WI38 (cell line): ENCODE measurements at regions not wholly inside any gene's neighbourhood (a gene's known extent, or its start where the extent isn't known, plus 50 kb on each side); places are given as distances from the start of the nearest gene placed in this dataset.
"Not testable (repeated sequence)": the region's sequence is repeated elsewhere in the genome, so short reads cannot be mapped to it uniquely, and the experiment has no call there.

Experiments used
- H3K4me3 ChIP-seq: 2 replicates; pipeline ENCODE4 v1.5.1; 2011; ENCODE audit warnings: low read depth, mild to moderate bottlenecking, control low read depth, low read length
- TF ChIP-seq, protein P1 (sequence below): IDR thresholded peaks from 2 replicates; pipeline ENCODE4 v1.5.1; 2012; ENCODE audit warnings: low read depth, mild to moderate bottlenecking, control low read depth, low read length

DNA sequence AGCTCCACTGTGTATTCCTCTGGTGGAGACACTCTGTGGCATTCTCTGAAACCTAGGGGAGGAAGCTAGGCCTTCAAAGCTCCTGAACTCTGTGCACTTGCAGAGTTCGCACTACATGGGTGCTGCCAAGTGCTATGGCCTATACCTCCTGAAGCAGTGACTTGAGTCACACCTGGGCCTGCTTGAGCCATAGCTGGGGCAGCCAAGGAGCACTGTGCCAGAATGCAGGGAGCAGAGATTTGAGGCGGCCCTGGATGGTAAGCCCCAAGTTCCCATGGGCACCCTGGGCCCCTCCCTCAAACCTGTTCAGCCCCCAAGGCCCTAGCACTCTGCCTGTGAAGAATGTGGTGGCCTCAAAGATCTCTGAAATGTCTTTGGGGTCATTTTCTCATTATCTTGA, 212.9 kb downstream of the SPATA31A6 start:
- H3K4me3 ChIP-seq = no peak overlapping the region
- TF ChIP-seq, protein P1, sequence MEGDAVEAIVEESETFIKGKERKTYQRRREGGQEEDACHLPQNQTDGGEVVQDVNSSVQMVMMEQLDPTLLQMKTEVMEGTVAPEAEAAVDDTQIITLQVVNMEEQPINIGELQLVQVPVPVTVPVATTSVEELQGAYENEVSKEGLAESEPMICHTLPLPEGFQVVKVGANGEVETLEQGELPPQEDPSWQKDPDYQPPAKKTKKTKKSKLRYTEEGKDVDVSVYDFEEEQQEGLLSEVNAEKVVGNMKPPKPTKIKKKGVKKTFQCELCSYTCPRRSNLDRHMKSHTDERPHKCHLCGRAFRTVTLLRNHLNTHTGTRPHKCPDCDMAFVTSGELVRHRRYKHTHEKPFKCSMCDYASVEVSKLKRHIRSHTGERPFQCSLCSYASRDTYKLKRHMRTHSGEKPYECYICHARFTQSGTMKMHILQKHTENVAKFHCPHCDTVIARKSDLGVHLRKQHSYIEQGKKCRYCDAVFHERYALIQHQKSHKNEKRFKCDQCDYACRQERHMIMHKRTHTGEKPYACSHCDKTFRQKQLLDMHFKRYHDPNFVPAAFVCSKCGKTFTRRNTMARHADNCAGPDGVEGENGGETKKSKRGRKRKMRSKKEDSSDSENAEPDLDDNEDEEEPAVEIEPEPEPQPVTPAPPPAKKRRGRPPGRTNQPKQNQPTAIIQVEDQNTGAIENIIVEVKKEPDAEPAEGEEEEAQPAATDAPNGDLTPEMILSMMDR = no peak

DNA sequence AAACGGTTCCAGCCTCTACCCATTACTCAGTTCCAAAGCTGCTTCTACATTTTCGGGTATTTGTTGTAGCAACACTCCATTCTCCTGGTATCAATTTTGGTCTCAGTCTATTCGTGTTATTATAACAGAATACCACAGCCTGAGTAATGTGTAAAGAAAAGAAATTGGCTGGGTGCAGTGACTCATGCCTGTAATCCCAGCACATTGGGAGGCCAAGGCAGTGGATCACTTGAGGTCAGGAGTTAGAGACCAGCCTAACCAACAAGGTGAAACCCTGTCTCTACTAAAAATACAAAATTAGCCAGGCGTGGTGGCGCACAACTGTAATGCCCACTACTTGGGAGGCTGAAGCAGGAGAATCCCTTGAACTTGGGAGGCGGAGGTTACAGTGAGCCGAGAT, 213.9 kb downstream of the SPATA31A6 start:
- not testable (repeated sequence) for H3K4me3 ChIP-seq

DNA sequence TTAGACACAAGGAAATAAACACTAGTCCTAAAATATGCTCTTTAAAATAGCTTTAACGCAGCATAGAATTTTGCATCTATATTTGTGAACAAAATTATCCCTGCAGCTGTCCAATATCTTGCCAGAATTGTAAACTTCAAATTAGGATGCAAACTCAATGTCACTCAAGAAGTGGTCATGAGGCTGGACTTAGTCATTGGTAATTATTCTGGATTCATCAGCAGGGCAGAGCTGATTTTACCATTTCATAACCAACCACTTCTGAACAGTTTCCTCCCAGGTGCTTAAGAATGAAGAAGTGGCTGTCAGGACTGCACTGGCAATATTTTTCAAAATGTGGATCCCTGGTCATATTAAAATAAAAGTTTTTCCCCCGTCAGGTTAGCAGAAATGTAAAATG, 219.5 kb downstream of the SPATA31A6 start:
- H3K4me3 ChIP-seq = not testable (repeated sequence)

DNA sequence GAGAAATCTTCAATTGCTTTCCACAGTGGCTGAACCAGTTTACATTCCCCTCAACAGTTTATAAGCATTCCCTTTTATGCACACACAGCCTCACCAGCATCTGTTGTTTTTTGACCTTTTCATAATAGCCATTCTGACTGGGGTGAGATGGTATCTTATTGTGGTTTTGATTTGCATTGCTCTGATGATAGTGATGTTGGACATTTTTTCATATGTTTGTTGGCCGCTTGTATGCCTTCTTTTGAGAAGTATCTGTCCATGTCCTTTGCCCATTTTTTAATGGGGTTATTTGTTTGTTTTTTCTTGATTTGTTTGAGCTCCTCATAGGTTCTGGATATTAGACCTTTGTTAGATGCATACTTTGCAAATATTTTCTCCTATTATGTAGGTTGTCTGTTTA, 226.1 kb downstream of the SPATA31A6 start:
- not testable (repeated sequence) for H3K4me3 ChIP-seq

DNA sequence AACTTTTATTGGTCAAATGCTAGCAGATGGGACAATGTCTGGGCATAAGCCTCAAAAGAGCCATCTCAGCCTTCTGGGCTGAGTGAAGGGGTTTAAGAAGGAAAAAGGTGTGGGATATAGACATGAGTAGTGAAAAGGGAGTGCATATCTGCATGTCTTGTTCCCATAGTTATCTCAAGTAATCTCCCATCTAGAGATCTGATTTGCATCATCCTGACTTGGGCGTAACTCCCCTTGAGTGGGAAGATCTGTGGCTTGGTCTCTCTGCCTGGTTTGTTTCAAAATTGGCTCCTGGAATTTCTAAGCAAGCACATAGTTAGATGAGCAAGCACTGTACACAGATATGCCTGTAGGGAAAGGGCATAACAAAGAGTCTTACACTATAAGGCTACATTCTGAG, 228.9 kb downstream of the SPATA31A6 start:
- H3K4me3 ChIP-seq = not testable (repeated sequence)

DNA sequence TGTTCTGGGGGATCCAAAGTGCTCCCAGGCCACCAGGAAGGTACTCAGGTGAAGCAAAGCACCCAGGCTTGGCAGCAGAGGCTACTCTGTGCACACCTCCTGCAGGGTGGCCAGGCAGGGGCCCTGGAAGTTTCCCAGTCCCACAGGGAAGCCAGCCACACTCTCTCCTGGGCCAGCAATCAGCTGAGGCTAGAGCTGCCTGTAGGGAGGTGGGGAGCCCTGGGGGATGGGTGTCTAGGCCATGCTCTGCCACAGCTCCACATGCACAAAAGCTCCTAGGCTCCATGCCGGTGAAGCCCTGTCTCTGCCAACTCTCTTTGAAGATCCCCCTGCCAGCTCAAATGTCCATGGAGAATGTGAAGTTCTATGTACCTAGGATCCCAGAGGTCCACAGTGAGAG, 231.4 kb downstream of the SPATA31A6 start:
- H3K4me3 ChIP-seq = not testable (repeated sequence)

DNA sequence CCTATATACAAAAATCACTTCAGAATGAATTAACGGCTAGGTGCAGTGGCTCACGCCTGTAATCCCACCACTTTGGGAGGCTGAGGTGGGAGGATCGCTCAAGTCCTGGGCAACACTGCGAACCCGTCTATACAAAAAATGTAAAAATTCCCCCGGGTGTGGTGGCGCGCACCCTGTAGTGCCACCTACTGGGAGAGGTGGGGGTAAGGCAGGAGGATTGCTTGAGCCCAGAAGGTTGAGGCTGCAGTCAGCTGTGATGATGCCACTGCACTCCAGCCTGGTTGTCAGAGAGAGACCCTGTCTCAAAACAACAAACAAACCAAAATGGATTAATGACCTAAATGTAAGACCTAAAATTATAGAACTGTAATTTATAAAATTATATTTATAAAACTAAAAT, 236.2 kb downstream of the SPATA31A6 start:
- not testable (repeated sequence) for H3K4me3 ChIP-seq

DNA sequence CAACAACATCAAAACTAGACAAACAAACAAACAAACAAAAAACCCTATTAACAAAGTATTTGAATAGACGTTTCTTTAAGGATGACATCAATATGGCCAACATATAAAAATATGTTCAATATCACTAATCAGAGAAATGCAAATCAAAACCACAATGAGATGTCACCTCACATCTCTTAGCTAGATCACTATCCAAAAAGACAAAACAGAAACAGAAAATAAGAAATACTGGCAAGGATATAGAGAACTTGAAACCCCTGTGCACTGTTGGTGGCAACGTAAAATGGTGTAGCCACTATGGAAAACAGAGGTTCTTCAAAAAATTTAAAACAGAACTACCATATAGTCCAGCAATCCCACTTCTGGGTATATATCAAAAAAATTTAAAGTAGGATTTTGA, 236.9 kb downstream of the SPATA31A6 start:
- H3K4me3 ChIP-seq = not testable (repeated sequence)

DNA sequence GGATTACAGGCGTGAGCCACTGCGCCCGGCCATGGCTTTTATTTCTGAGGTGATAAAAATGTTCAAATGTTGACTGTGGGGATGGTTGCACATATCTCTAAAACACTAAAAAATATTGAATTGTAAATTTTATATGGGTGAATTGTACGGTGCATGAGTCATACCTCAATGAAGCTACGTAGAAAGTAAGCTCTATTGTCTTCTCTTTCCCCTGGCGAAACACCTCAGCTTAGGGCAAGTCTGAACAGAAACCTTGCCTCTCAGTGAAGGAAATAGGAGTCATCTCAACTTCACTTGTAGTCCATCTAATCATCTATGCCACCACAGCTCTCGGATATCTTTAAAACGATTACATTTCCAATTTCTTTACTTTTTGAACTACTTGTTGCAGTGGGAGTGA, 238.2 kb downstream of the SPATA31A6 start:
- H3K4me3 ChIP-seq = not testable (repeated sequence)

DNA sequence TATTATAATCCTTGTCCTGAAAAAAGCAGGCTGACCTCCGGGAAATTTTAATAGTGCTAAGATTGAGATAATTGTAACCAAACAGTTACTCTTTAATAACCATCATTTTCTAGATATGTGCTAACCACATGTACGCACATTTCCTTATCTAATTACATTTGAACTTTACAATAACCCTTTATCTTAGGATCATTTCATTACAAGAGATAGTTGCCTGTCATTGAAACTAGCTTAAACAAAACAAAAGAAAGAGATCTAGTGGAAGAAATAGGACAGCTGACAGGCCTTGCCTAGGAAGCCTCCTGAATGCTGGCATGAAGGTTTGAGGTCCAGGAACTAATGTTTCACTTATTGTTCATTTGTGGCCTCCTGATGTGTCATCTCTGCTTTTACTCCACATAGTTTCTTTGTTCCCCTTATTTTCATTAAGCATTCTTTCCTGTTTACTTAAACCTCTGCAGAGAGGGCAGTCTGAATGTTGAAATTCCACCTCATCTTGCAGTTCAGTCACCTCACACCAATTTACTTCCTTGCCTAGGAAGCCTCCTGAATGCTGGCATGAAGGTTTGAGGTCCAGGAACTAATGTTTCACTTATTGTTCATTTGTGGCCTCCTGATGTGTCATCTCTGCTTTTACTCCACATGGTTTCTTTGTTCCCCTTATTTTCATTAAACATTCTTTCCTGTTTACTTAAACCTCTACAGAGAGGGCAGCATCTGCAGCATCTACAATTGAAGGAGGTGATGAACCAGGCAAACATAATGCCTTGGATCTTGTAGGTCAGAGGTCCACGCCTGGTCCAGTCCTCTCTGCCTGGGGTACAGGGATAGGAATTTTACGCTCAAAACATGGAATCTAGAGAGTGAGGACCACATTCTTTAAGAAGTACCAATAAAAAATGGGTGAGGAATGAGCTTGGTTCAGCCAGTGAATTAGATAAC, 247.5 kb downstream of the SPATA31A6 start:
- H3K4me3 ChIP-seq = not testable (repeated sequence)

DNA sequence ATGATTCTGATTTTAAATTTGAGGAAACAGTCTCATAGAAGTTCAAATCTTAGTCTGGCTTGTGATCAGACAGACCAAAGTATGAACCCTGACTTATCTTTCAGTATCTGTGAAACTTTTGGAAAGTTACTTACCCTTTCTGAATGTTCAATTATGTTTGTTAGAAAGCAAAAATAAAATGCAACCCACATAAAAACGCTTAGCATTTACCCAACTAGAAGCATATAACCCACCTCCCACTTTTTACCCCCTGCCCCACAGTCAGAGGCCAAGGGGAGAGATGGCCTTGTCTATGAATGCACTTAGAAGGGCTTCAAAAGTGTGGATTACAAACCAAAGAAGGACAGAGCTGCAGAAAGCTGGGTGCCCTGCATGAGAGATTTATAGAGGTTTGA, 248.2 kb downstream of the SPATA31A6 start:
- not testable (repeated sequence) for H3K4me3 ChIP-seq

DNA sequence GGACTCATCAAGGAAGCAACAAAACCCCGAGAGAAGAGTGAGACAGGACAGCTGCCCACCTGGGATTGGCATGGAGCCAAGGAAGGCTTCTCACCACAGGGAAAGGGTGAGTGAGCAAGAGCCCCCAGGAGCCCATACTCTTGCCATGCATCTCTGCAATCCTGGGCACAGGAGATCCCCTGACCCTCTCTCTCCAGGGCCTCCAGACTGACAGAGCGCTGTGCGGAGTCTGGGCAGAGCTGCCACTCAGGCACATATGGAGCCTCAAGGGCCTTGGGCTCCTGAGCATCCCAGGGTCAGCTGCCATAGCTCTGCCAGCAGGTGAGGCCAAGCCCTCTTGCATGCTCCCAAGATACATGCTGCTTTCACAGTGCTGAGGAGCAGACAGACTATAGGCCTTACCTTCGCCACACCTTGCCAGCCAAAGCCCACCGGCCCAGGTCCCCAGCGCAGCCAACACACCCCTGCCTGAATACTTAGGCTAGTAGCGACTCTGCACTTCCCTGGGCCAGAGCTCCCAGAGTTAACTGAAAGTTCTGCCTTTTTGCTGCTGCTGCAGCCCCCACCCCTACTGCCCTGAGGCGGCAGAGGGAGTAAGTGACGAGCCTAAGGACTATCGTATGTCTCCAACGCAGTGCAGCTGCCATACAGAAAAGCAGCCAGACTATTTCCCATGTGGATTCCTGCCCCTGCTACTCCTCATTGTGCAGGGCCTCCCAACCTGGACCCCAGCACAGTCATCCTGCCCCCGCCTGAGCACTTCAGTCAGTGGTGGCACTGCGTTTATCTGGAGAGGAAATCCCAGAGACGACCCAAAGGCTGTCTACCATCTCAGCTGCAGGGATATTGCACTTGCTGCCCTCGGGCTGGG, 251.6 kb downstream of the SPATA31A6 start:
- H3K4me3 ChIP-seq = not testable (repeated sequence)

DNA sequence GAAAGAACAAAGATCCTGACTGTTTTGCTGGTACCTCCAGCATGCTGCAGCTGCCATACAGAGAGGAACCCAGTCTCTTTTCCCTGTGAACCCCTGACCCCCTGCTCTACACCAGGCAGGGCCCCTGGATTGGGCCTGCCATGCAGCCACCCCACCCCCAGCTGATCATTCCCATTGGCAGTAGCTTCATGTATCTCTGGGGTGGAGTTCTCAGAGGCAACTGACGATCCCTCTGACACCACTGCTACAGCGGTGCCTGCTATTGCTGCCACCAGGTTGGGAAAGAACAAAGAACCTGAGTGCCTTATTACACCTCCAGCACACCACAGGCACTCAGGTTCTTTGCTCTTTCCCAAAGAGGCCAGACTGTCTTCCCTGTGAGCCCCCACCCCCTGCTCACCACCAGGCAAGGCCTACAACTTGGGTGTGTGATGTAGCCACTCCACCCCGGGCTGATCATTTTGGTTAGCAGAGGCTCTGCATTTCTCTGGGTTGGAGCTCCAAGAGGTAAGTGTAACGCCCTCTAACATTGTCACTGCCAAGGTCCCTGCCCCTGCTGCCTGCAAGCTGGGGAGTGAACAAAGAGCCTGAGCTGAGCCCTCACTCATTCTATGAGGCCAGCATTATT, 252.4 kb downstream of the SPATA31A6 start:
- H3K4me3 ChIP-seq = not testable (repeated sequence)

DNA sequence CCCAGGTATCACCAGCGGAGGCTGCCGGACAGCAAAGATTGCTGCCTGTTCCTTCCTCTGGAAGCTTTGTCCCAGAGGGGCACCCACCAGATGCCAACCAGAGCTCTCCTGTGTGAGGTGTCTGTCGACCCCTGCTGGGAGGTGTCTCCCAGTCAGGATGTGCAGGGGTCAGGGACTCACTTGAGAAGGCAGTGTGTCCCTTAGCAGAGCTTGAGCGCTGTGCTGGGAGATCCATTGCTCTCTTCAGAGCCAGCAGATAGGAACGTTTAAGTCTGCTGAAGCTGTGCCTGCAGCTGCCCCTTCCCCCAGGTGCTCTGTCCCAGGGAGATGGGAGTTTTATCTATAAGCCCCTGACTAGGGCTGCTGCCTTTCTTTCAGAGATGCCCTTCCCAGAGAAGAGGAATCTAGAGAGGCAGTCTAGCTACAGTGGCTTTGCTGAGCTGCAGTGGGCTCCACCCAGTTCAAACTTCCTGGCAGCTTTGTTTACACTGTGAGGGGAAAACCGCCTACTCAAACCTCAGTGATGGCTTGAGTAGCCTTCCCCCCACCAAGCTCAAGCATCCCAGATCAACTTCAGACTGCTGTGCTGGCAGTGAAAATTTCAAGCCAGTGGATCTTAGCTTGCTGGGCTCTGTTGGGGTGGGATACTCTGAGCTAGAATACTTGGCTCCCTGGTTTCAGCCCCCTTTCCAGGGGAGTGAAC, 253.7 kb downstream of the SPATA31A6 start:
- not testable (repeated sequence) for H3K4me3 ChIP-seq

DNA sequence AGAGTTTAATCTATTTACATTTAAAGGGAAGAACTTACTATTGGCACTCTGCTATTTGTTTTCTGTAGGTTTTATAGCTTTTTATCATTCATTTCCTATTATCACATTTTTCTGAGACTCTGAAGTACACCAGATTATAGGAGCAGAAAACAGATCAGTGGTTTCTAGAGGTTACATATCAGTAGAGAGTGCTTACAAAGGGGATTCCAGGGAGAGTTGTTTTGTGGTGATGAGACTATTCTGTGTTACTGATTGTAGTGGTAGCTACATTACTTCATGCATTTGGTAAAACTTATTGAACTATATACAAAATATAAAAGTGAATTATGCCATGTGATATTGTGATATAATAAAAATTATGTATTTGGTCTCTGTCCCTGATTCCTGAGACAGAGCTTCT, 259.2 kb downstream of the SPATA31A6 start:
- not testable (repeated sequence) for H3K4me3 ChIP-seq

DNA sequence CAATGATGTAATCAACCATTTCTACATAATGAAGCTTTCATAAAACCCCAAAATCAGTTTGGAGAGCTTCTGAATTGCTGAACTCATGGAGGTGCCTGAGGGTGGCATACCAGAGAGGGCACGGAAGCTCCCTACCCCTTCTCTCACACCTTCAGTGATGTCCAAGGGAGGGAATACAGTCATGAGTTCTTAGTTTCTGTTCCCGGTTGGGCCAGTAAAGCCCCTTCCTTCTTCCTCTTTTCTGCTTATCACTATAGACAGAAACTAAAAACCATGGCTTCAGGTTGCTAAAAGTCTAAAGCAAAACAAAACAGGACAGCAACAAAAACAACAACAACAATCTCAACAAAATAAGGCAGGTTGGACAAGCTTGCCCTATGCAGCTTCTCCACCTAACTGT, 260.0 kb downstream of the SPATA31A6 start:
- H3K4me3 ChIP-seq = not testable (repeated sequence)

DNA sequence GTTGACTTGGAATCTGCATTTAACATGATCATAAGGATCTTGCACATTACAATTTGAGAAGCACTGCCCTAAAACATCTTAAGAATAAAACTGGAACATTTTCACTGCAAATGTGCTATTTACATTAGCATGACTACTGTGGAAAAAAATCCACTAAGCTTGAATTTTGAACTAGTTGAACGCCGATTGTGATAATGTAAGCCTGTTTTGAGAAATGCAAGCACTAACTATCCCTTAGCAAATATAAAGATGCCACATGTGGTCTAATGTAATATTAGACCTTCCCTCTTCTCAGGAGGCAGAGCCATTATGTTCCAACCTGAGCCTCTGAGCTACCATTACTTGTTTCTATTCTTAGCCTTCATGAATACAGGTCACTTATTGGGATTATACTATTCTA, 278.0 kb downstream of the SPATA31A6 start:
- not testable (repeated sequence) for H3K4me3 ChIP-seq

DNA sequence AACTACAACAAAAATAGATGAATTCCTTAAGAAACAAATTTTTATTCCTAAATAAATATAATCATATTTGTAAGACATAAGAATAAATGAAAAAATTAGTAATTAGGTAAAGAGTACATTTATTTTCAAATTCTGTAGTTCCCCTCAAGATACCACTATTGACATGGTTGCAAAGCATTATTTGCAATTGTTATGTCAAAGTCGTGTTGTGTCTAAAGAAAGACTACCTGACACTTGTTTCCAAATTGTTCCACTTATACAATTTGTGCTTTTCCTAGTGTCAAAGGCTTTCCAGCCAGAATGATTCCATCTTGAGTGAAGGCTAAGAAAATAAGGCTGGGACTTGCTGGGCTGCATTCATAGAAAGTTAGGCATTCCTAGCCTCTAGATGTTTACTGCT, 278.4 kb downstream of the SPATA31A6 start:
- not testable (repeated sequence) for H3K4me3 ChIP-seq

DNA sequence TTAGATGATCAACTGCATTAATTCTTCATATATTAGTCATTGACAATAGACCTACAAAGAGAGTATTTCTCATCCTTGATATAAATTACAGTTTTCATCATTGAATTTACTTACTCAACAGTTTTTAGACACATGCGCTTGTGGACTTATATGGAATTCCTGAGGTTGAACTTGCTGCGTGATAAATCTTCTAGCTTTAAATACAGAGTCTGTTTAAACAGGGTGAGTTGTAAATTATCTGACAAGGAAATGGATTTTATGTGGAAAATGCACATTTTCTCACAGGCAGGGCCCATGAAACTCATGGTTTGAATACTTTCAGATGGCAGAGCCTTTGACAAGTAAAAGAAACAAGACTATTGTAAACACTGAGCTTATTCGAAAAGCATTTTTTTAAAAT, 280.5 kb downstream of the SPATA31A6 start:
- H3K4me3 ChIP-seq = not testable (repeated sequence)
